LNCAP (cell line): ENCODE measurements at regions not wholly inside any gene's neighbourhood (a gene's known extent, or its start where the extent isn't known, plus 50 kb on each side); places are given as distances from the start of the nearest gene placed in this dataset.

Source experiments
- TF ChIP-seq, protein P1 (sequence below): fragments of 450-650 bp; IDR thresholded peaks from 2 replicates; pipeline ENCODE4 v1.5.1; 2017; ENCODE audit warnings: mild to moderate bottlenecking

DNA sequence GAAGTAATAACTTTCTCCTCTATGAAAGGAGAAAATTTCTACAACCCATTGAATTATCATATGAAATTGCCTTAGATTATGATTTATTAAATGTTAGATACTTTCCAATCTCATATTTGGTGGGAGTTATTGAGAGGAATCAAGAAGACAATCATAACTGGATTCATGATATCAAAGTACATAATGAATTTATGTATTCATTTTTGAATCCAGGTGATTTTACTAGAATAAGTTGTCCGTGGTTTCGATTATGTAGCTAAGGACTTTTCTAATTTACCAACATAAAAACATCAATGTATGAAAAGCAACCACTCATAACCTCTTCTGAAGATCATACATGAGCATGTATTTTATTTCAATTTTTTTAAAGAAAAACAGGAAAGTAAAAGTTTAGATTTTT, 1225.0 kb upstream of the MIR17HG start:
- TF ChIP-seq, protein P1, sequence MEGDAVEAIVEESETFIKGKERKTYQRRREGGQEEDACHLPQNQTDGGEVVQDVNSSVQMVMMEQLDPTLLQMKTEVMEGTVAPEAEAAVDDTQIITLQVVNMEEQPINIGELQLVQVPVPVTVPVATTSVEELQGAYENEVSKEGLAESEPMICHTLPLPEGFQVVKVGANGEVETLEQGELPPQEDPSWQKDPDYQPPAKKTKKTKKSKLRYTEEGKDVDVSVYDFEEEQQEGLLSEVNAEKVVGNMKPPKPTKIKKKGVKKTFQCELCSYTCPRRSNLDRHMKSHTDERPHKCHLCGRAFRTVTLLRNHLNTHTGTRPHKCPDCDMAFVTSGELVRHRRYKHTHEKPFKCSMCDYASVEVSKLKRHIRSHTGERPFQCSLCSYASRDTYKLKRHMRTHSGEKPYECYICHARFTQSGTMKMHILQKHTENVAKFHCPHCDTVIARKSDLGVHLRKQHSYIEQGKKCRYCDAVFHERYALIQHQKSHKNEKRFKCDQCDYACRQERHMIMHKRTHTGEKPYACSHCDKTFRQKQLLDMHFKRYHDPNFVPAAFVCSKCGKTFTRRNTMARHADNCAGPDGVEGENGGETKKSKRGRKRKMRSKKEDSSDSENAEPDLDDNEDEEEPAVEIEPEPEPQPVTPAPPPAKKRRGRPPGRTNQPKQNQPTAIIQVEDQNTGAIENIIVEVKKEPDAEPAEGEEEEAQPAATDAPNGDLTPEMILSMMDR: no peak

DNA sequence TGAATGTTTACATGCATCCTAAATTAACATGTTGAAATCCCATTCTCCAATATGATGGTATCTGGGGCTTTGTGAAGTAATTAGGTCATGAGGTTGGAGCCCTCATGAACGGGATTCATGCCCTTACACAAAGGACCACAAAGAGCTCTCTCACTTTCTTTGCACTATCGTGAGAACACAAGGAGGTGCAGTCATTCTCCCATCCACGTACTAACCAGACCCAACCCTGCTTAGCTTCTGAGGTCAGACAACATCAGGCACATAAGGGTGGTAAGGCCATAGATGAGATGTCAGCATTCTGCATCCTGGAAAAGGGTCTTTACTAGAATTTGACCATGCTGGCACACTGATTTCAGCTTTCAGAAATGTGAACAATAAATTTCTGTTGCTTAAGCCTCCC, 1211.9 kb upstream of the MIR17HG start:
- TF ChIP-seq, protein P1: no peak

DNA sequence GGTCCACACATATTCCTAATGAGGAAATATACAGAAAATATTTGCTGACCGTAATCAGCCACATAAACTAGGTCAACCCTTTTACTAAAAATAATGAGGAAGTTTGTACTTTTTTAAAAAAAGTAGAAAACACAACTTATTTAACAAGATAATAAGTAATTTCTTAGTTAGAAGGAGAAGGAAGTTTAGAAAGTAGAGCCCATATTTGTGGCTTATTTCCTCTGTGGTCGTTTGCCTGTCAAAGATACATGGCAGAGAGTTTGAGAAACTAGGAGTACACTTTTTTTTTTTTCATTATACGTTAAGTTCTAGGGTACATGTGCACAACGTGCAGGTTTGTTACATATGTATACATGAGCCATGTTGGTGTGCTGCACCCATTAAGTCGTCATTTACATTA, 1205.2 kb upstream of the MIR17HG start:
- TF ChIP-seq, protein P1: no peak

DNA sequence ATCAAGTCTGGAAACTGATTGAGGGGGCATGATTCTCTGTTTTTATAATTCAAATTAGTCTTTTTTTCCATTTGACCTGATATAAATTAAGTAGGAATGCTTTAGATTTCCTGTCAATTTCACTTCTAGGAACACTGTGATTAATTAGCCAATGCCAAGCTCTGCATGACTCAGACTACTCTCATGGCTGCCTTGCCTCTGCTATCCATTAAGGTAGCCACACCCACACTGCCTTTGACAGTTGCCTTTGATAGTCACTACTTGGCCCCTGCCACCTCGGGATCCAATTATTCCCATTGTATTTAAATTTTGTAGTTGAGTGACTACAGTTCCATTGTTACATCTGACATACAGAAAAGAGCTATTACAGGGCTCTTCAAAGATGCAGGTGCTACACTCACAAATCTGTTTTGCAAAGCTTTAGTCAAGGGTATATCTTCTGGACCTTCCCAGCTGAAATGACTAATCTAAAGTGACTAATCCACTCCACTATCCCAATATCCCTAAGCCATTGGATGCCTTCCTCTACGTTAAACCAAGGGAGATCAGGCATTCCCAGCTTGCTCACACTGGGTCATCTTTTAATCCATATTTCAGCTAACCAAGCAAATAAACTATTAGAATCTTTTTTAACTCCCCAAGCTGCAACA, 1193.1 kb upstream of the MIR17HG start:
- TF ChIP-seq, protein P1: no peak

DNA sequence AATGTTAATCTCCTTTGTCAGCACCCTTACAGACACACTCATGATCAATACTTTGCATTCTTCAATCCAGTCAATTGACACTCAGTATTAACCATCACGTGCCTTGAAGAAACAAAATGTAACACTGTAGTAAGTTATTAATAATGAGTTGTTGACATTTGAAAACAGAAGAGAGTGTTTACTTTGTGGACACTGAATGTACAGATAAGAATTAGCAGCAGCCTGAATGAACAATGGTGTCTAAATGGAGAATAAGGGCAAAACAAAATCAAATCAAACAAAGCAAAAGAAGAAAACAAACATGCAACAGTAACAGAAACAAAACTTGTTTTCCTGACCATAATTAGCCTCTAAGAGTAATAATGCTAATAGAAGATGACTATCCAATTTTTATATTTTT, 1191.1 kb upstream of the MIR17HG start:
- TF ChIP-seq, protein P1: no peak

DNA sequence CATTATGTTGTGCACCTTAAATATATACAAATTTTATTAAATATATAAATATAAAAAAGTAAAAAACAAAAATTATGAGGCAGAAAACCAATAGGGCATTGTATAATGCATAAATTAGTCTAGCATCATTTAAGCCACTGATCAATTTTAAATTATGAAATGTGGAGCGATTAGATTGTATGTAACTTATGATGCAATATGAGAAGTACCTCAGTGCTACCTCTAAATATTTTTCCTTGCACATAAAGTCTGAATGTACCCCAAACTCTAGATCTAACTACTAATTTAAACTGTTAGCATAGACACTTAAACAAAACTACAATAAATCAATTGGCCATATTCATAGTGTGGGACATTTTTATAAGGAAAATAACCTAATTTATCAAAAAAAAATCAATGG, 1178.5 kb upstream of the MIR17HG start:
- TF ChIP-seq, protein P1: no peak

DNA sequence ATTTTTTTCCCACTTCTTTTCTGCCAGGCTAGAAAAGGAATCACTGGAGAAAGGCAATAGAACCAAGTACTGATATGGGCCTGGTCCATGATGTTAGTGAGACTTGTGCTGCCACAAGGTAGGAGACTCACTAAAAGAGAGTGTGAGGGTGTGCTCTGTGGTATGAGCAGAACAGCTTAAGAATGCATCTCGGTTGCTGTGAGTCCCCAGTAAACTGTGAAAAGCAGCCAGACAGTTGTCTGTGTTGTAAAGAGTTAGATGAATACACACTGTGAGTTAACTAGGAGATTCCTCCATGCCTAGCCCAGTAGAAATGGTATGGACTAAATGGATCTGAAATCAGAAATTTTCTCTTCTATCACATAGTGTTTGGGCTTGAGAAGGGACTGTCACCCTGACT, 1177.3 kb upstream of the MIR17HG start:
- TF ChIP-seq, protein P1: no peak

DNA sequence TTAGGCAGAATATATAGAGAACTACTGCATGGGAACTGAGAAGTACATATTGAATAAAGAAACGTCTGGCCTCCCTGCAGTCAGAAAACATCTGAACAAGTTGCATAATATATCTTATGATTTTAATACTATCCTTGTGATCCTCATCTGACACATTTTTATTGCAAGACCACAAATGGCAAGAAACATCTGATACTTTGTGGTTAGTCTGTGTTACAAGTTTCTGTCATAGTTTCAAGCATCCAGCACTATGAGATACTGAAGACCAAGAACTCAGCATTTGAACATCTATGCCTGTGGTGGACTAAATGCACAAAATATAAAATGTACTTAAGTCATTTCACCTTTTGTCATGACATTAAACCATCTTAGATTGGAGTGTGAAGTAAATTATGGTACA, 1175.8 kb upstream of the MIR17HG start:
- TF ChIP-seq, protein P1: no peak
